ENCODE measurements at regions not wholly inside any gene's neighbourhood (a gene's known extent, or its start where the extent isn't known, plus 50 kb on each side); places are given as distances from the start of the nearest gene placed in this dataset.

- TF ChIP-seq CTCF (IDR thresholded peaks at IDR 0.05) (no peak), POLR2A (IDR thresholded peaks at IDR 0.05) (no peak), POLR2AphosphoS5 (IDR thresholded peaks at IDR 0.05) (no peak)
Observed at GRCh38 chr1:5298376-5298775, 644.0 kb downstream of the AJAP1 start.
